Left lung (tissue), 4 donors: ENCODE measurements at regions not wholly inside any gene's neighbourhood (a gene's known extent, or its start where the extent isn't known, plus 50 kb on each side); places are given as distances from the start of the nearest gene placed in this dataset.

ENCODE experiments used
- ATAC-seq: fragments of 200-7000 bp; cut with Tn5 transposase; one replicate; pipeline ENCODE4 v1.9.1; 2020; ENCODE audit warnings: moderate library complexity
- DNase-seq, 4 donors: peaks; one replicate each; pipeline ENCODE4 v3.0.0-alpha.2; 2013 to 2020
- H3K27ac ChIP-seq, 2 donors: fragments of 200-600 bp; sonication (generic) in 1 of 2; one replicate each; pipeline versions ENCODE4 v1.5.0 to v1.8.0; 2020 to 2021
- H3K27me3 ChIP-seq, 2 donors: fragments of 200-600 bp; sonication (generic) in 1 of 2; one replicate each; pipeline versions ENCODE4 v1.5.0 to v1.8.0; 2020 to 2021
- H3K36me3 ChIP-seq, 2 donors: fragments of 200-600 bp; sonication (generic) in 1 of 2; one replicate each; pipeline versions ENCODE4 v1.5.0 to v1.8.0; 2020 to 2021
- H3K4me1 ChIP-seq, 2 donors: fragments of 200-600 bp; one replicate each; pipeline ENCODE4 v1.8.0; 2021
- H3K4me3 ChIP-seq, 2 donors: fragments of 200-600 bp; sonication (generic) in 1 of 2; one replicate each; pipeline versions ENCODE4 v1.5.0 to v1.8.0; 2020 to 2021; ENCODE audit warnings: mild to moderate bottlenecking in 1 of 2
- H3K9me3 ChIP-seq, 2 donors: fragments of 200-600 bp; sonication (generic) in 1 of 2; one replicate each; pipeline versions ENCODE4 v1.5.0 to v1.8.0; 2020 to 2021
- intact Hi-C, 2 donors: fragments of 100-400 bp; cut with DNase I; formaldehyde crosslinking; loops; one replicate each; pipeline versions ENCODE4 v1.11.2 to v1.14.2; 2022
- TF ChIP-seq, protein P1 (sequence below), 2 donors: fragments of 200-600 bp; sonication (generic) in 1 of 2; IDR thresholded peaks; one replicate each; pipeline versions ENCODE4 v1.5.0 to v1.8.0; 2021; ENCODE audit warnings: antibody characterized with exemption in 2 of 2
- donor health status: DM: no; HTN: yes; CAD: no.
- donor health status: DM: no; HTN: no; CAD: no.

GRCh38 chr12:114841557-114842251 is 157.7 kb upstream of the TBX3 start:
- Histone ChIP-seq H3K36me3 (no peaks in the 10 kb centered on the region), H3K4me1 (no peaks in the 10 kb centered on the region), H3K27me3 (no peaks in the 10 kb centered on the region), H3K27ac (no peak overlapping the region), H3K9me3 (peaks cover 0 to 2% of the 10 kb centered on the region in 2 donors), H3K4me3 (no peak overlapping the region)
- TF ChIP-seq, protein P1, sequence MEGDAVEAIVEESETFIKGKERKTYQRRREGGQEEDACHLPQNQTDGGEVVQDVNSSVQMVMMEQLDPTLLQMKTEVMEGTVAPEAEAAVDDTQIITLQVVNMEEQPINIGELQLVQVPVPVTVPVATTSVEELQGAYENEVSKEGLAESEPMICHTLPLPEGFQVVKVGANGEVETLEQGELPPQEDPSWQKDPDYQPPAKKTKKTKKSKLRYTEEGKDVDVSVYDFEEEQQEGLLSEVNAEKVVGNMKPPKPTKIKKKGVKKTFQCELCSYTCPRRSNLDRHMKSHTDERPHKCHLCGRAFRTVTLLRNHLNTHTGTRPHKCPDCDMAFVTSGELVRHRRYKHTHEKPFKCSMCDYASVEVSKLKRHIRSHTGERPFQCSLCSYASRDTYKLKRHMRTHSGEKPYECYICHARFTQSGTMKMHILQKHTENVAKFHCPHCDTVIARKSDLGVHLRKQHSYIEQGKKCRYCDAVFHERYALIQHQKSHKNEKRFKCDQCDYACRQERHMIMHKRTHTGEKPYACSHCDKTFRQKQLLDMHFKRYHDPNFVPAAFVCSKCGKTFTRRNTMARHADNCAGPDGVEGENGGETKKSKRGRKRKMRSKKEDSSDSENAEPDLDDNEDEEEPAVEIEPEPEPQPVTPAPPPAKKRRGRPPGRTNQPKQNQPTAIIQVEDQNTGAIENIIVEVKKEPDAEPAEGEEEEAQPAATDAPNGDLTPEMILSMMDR (IDR thresholded peaks at IDR 0.05), result no peak
- intact Hi-C loops, result no loop called here
- DNase-seq (no peak), ATAC-seq (no peak)

DNA sequence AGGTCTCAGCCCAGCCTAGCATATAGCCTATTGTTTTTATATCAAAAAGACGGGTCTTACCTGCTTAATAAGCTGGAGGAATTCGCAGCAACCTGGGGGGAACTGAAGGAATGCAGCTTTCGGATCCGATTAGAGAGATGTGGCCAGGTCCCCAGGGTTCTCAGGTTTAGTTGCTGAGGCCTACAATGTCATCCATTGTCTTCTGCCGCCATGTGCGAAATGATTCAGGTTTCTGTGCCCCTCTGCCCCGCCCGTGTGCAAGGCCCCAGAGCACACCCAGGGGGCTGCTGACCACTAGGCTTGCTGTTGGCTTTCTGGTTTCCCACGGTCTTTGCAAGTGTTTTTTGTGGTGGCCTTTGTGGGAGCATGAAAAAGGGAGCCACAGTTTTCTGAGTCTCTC is 154.5 kb upstream of the TBX3 start:
- intact Hi-C loops, result no loop called here
- DNase-seq (no peak), ATAC-seq (no peak)
- peaks cover 0 to 14% of the 10 kb centered on the region in 2 donors for H3K9me3 ChIP-seq
- no peaks in the 10 kb centered on the region for H3K4me1 ChIP-seq
- no peaks in the 10 kb centered on the region for H3K36me3 ChIP-seq
- H3K27ac ChIP-seq, result no peak overlapping the region
- TF ChIP-seq, protein P1 (IDR thresholded peaks at IDR 0.05), result no peak
- H3K27me3 ChIP-seq, result no peaks in the 10 kb centered on the region
- no peak overlapping the region for H3K4me3 ChIP-seq

GRCh38 chr12:114836609-114837008 is 152.6 kb upstream of the TBX3 start:
- Histone ChIP-seq H3K27me3 (no peaks in the 10 kb centered on the region), H3K27ac (no peak overlapping the region), H3K36me3 (no peaks in the 10 kb centered on the region), H3K9me3 (peaks cover 0 to 14% of the 10 kb centered on the region in 2 donors), H3K4me3 (no peak overlapping the region), H3K4me1 (no peaks in the 10 kb centered on the region)
- DNase-seq (no peak), ATAC-seq (no peak)
- TF ChIP-seq, protein P1 (IDR thresholded peaks at IDR 0.05), result no peak
- intact Hi-C loops, result no loop called here

DNA sequence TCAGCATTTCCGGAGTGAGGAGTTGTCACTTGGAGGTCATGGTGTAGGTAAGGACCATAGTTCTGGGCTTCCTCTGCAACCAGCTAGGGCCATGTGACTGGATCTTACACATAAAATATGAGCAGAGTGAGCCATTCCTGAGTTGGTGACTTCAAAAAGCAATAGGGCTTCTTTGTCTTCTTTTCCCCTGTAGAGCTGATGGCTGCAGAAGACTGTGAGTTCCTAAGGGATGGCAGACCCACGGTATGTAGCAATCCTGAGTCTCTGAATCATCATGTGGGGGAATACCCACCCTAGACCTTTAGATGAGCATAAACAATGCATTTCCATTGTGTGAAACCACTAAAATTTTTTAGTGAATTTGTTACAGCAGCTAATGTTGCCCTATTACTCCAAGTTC is 151.1 kb upstream of the TBX3 start:
- no peaks in the 10 kb centered on the region for H3K4me1 ChIP-seq
- H3K9me3 ChIP-seq, result peaks cover 0 to 14% of the 10 kb centered on the region in 2 donors
- TF ChIP-seq, protein P1 (IDR thresholded peaks at IDR 0.05), result no peak
- ATAC-seq (no peak), DNase-seq (no peak)
- intact Hi-C loops, result no loop called here
- no peaks in the 10 kb centered on the region for H3K36me3 ChIP-seq
- no peak overlapping the region for H3K4me3 ChIP-seq
- no peaks in the 10 kb centered on the region for H3K27me3 ChIP-seq
- H3K27ac ChIP-seq, result no peak overlapping the region

- intact Hi-C loops, result no loop called here
- ATAC-seq, result no peak
- no peaks in the 10 kb centered on the region for H3K27me3 ChIP-seq
- TF ChIP-seq, protein P1 (IDR thresholded peaks at IDR 0.05), result no peak
- no peak overlapping the region for H3K27ac ChIP-seq
- H3K4me3 ChIP-seq, result no peak overlapping the region
- H3K9me3 ChIP-seq, result peaks cover 0 to 14% of the 10 kb centered on the region in 2 donors
- DNase-seq, result no peak
- no peaks in the 10 kb centered on the region for H3K36me3 ChIP-seq
- H3K4me1 ChIP-seq, result no peaks in the 10 kb centered on the region
Measured at GRCh38 chr12:114834621-114835020, 150.6 kb upstream of the TBX3 start.
